Ascending aorta (tissue), 2 donors: ENCODE measurements at regions not wholly inside any gene's neighbourhood (a gene's known extent, or its start where the extent isn't known, plus 50 kb on each side); places are given as distances from the start of the nearest gene placed in this dataset.

Source experiments
- DNase-seq, 2 donors: peaks; one replicate each; pipeline ENCODE4 v3.0.0-alpha.2; 2019; ENCODE audit warnings: low spot score in 2 of 2
- H3K27ac ChIP-seq, 2 donors: fragments of 200-600 bp; sonication (generic); one replicate each; pipeline ENCODE4 v1.5.1; 2016 to 2017; ENCODE audit warnings: mild to moderate bottlenecking in 1 of 2
- H3K27me3 ChIP-seq: fragments of 200-600 bp; sonication (generic); one replicate; pipeline ENCODE4 v1.5.1; 2017
- H3K36me3 ChIP-seq, 2 donors: fragments of 200-600 bp; sonication (generic); one replicate each; pipeline ENCODE4 v1.5.1; 2016
- H3K4me1 ChIP-seq, 2 donors: fragments of 200-600 bp; sonication (generic); one replicate each; pipeline ENCODE4 v1.5.1; 2016 to 2017; ENCODE audit warnings: mild to moderate bottlenecking in 1 of 2
- H3K4me3 ChIP-seq, 2 donors: fragments of 200-600 bp; sonication (generic); one replicate each; pipeline ENCODE4 v1.5.1; 2016 to 2017; ENCODE audit warnings: mild to moderate bottlenecking in 1 of 2
- H3K9me3 ChIP-seq, 2 donors: fragments of 200-600 bp; sonication (generic); one replicate each; pipeline ENCODE4 v1.5.1; 2016
- CTCF ChIP-seq, 3 experiments: fragments of 200-600 bp in 2 of 3; fragments of 450-650 bp in 1 of 3; sonication (generic) in 2 of 3; IDR thresholded peaks; one replicate each; pipeline ENCODE4 v1.5.1; 2016 to 2019; ENCODE audit warnings: antibody characterized with exemption in 3 of 3, mild to moderate bottlenecking in 1 of 3, moderate library complexity in 1 of 3
- intact Hi-C: fragments of 100-400 bp; cut with DNase I; formaldehyde crosslinking; loops from one replicate; pipeline ENCODE4 v1.15.1; 2023

- no peak for TF ChIP-seq CTCF (IDR thresholded peaks at IDR 0.05)
- no peak overlapping the region for H3K27ac ChIP-seq
- no peaks in the 10 kb centered on the region for H3K36me3 ChIP-seq
- intact Hi-C loops, result no loop called here
- no peaks in the 10 kb centered on the region for H3K9me3 ChIP-seq
- no peaks in the 10 kb centered on the region for H3K4me1 ChIP-seq
- H3K27me3 ChIP-seq, result no peaks in the 10 kb centered on the region
- no peak for DNase-seq
- no peak overlapping the region for H3K4me3 ChIP-seq
Measured at GRCh38 chr17:77295241-77295853, 154.6 kb downstream of the SEC14L1 start.

- DNase-seq, result no peak
- H3K4me1 ChIP-seq, result no peaks in the 10 kb centered on the region
- H3K27me3 ChIP-seq, result no peaks in the 10 kb centered on the region
- no peak overlapping the region for H3K4me3 ChIP-seq
- no peak for TF ChIP-seq CTCF (IDR thresholded peaks at IDR 0.05)
- H3K36me3 ChIP-seq, result no peaks in the 10 kb centered on the region
- no peaks in the 10 kb centered on the region for H3K9me3 ChIP-seq
- no peak overlapping the region for H3K27ac ChIP-seq
- intact Hi-C loops, result no loop called here
Measured at GRCh38 chr17:77296769-77297409, 156.1 kb downstream of the SEC14L1 start.

GRCh38 chr17:77297693-77298666, 157.2 kb downstream of the SEC14L1 start:
- H3K36me3 ChIP-seq, result no peaks in the 10 kb centered on the region
- no peak for DNase-seq
- no peak overlapping the region for H3K4me3 ChIP-seq
- H3K27ac ChIP-seq, result no peak overlapping the region
- H3K4me1 ChIP-seq, result no peaks in the 10 kb centered on the region
- intact Hi-C loops, result no loop called here
- H3K9me3 ChIP-seq, result no peaks in the 10 kb centered on the region
- H3K27me3 ChIP-seq, result no peaks in the 10 kb centered on the region
- no peak for TF ChIP-seq CTCF (IDR thresholded peaks at IDR 0.05)

GRCh38 chr17:77298811-77299210, 158.0 kb downstream of the SEC14L1 start:
- no peaks in the 10 kb centered on the region for H3K4me1 ChIP-seq
- H3K9me3 ChIP-seq, result no peaks in the 10 kb centered on the region
- no peak overlapping the region for H3K4me3 ChIP-seq
- intact Hi-C loops, result no loop called here
- no peak overlapping the region for H3K27ac ChIP-seq
- DNase-seq, result no peak
- TF ChIP-seq CTCF (IDR thresholded peaks at IDR 0.05), result no peak
- H3K36me3 ChIP-seq, result no peaks in the 10 kb centered on the region
- no peaks in the 10 kb centered on the region for H3K27me3 ChIP-seq

GRCh38 chr17:77299256-77300015, 158.7 kb downstream of the SEC14L1 start:
- Histone ChIP-seq H3K4me1 (no peaks in the 10 kb centered on the region), H3K27me3 (no peaks in the 10 kb centered on the region), H3K36me3 (no peaks in the 10 kb centered on the region), H3K9me3 (no peaks in the 10 kb centered on the region), H3K27ac (no peak overlapping the region), H3K4me3 (no peak overlapping the region)
- no peak for DNase-seq
- no peak for TF ChIP-seq CTCF (IDR thresholded peaks at IDR 0.05)
- intact Hi-C loops, result no loop called here
